WTC11 (cell line): ENCODE measurements at regions not wholly inside any gene's neighbourhood (a gene's known extent, or its start where the extent isn't known, plus 50 kb on each side); places are given as distances from the start of the nearest gene placed in this dataset.

Experiments
- AFF4 ChIP-seq: sonication (generic); formaldehyde crosslinking; IDR thresholded peaks from 2 replicates; pipeline ENCODE4 v1.8.1; 2023; ENCODE audit warnings: mild to moderate bottlenecking, missing genetic modification reagents, borderline replicate concordance
- ATF3 ChIP-seq: sonication (generic); formaldehyde crosslinking; conservative IDR thresholded peaks from 2 replicates; pipeline ENCODE4 v1.8.1; 2022; ENCODE audit warnings: mild to moderate bottlenecking, missing genetic modification reagents
- CREB1 ChIP-seq: sonication (generic); formaldehyde crosslinking; IDR thresholded peaks from 2 replicates; pipeline ENCODE4 v1.8.0; 2023; ENCODE audit warnings: mild to moderate bottlenecking, missing genetic modification reagents
- CTCF ChIP-seq: fragments of 200-600 bp; IDR thresholded peaks from 2 replicates; pipeline ENCODE4 v1.8.0; 2022; ENCODE audit warnings: antibody characterized with exemption
- IRF1 ChIP-seq: sonication (generic); formaldehyde crosslinking; IDR thresholded peaks from 2 replicates; pipeline ENCODE4 v1.8.0; 2023; ENCODE audit warnings: missing genetic modification reagents
- JUN ChIP-seq: sonication (generic); formaldehyde crosslinking; IDR thresholded peaks from 2 replicates; pipeline ENCODE4 v1.8.0; 2023; ENCODE audit warnings: mild to moderate bottlenecking, missing genetic modification reagents
- MAX ChIP-seq: sonication (generic); formaldehyde crosslinking; IDR thresholded peaks from 2 replicates; pipeline ENCODE4 v1.8.0; 2022; ENCODE audit warnings: mild to moderate bottlenecking, missing genetic modification reagents
- PRDM15 ChIP-seq: sonication (generic); formaldehyde crosslinking; IDR thresholded peaks from 2 replicates; pipeline ENCODE4 v1.8.0; 2022; ENCODE audit warnings: missing genetic modification reagents
- SMAD3 ChIP-seq: sonication (generic); formaldehyde crosslinking; IDR thresholded peaks from 2 replicates; pipeline ENCODE4 v1.8.0; 2022; ENCODE audit warnings: missing genetic modification reagents, mild to moderate bottlenecking, borderline replicate concordance
- USF1 ChIP-seq: sonication (generic); formaldehyde crosslinking; IDR thresholded peaks from 2 replicates; pipeline ENCODE4 v1.8.0; 2022; ENCODE audit warnings: mild to moderate bottlenecking, missing genetic modification reagents
- USF2 ChIP-seq: sonication (generic); formaldehyde crosslinking; IDR thresholded peaks from 2 replicates; pipeline ENCODE4 v1.8.1; 2023; ENCODE audit warnings: mild to moderate bottlenecking, missing genetic modification reagents, moderate library complexity
- ZNF423 ChIP-seq: fragments of 250-450 bp; sonication (Bioruptor Pico); IDR thresholded peaks from 2 replicates; pipeline ENCODE4 v2.1.2; 2022; ENCODE audit warnings: mild to moderate bottlenecking, moderate library complexity

- TF ChIP-seq CTCF (no peak), JUN (no peak), USF2 (CRISPR knock-in tag) (no peak), USF1 (no peak), SMAD3 (CRISPR knock-in tag) (no peak), ATF3 (CRISPR knock-in tag) (no peak), IRF1 (CRISPR knock-in tag) (no peak), MAX (no peak), CREB1 (CRISPR knock-in tag) (no peak), ZNF423 (CRISPR knock-in tag) (no peak), AFF4 (CRISPR knock-in tag) (no peak), PRDM15 (CRISPR knock-in tag) (no peak)
These were observed 52.6 kb upstream of the ATP10B start for GRCh38 chr5:160904591-160904990.
